ENCODE measurements at regions not wholly inside any gene's neighbourhood (a gene's known extent, or its start where the extent isn't known, plus 50 kb on each side); places are given as distances from the start of the nearest gene placed in this dataset.

- TF ChIP-seq CTCF (IDR thresholded peaks at IDR 0.05) (no peak), POLR2A (IDR thresholded peaks at IDR 0.05) (no peak), EP300 (IDR thresholded peaks at IDR 0.05) (no peak)
These were observed 98.2 kb upstream of the RASA1 start for GRCh38 chr5:87169300-87169991.
